Chondrocyte (in vitro differentiated cells): ENCODE measurements at regions not wholly inside any gene's neighbourhood (a gene's known extent, or its start where the extent isn't known, plus 50 kb on each side); places are given as distances from the start of the nearest gene placed in this dataset.

Experiments used
- DNase-seq: peaks from one replicate; pipeline ENCODE4 v3.0.0; 2021; ENCODE audit warnings: mixed read lengths, low spot score
- H3K27ac Mint-ChIP-seq: one replicate; pipeline ENCODE4 v1.8.0; 2021; ENCODE audit warnings: mild to moderate bottlenecking, moderate library complexity, mixed read lengths; ENCODE audit not compliant: unreplicated experiment
- H3K27me3 Mint-ChIP-seq: 2 replicates; pipeline ENCODE4 v1.8.0; 2021; ENCODE audit warnings: low read depth, mixed read lengths
- H3K36me3 Mint-ChIP-seq: 2 replicates; pipeline ENCODE4 v1.8.0; 2021; ENCODE audit warnings: low read depth, mixed read lengths
- H3K4me1 Mint-ChIP-seq: 2 replicates; pipeline ENCODE4 v1.8.0; 2021; ENCODE audit warnings: low read depth, mild to moderate bottlenecking, mixed read lengths
- H3K4me3 Mint-ChIP-seq: one replicate; pipeline ENCODE4 v1.8.0; 2021; ENCODE audit warnings: mild to moderate bottlenecking, moderate library complexity, mixed read lengths; ENCODE audit not compliant: unreplicated experiment
- H3K9me3 Mint-ChIP-seq: 2 replicates; pipeline ENCODE4 v1.8.0; 2021; ENCODE audit warnings: low read depth, mixed read lengths
- TF ChIP-seq, protein P1 (sequence below): fragments of 200-600 bp; sonication (generic); IDR thresholded peaks from 2 replicates; pipeline ENCODE4 v1.5.0; 2021; ENCODE audit warnings: antibody characterized with exemption, mild to moderate bottlenecking, moderate library complexity

- DNase-seq, result no peak
- H3K27me3 Mint-ChIP-seq, result peaks cover 5% of the 10 kb centered on the region
- H3K9me3 Mint-ChIP-seq, result peaks cover 5% of the 10 kb centered on the region
- TF ChIP-seq, protein P1, sequence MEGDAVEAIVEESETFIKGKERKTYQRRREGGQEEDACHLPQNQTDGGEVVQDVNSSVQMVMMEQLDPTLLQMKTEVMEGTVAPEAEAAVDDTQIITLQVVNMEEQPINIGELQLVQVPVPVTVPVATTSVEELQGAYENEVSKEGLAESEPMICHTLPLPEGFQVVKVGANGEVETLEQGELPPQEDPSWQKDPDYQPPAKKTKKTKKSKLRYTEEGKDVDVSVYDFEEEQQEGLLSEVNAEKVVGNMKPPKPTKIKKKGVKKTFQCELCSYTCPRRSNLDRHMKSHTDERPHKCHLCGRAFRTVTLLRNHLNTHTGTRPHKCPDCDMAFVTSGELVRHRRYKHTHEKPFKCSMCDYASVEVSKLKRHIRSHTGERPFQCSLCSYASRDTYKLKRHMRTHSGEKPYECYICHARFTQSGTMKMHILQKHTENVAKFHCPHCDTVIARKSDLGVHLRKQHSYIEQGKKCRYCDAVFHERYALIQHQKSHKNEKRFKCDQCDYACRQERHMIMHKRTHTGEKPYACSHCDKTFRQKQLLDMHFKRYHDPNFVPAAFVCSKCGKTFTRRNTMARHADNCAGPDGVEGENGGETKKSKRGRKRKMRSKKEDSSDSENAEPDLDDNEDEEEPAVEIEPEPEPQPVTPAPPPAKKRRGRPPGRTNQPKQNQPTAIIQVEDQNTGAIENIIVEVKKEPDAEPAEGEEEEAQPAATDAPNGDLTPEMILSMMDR, result peak; percentile 59
- H3K4me1 Mint-ChIP-seq, result no peaks in the 10 kb centered on the region
- H3K4me3 Mint-ChIP-seq, result no peak overlapping the region
- H3K27ac Mint-ChIP-seq, result no peak overlapping the region
- no peaks in the 10 kb centered on the region for H3K36me3 Mint-ChIP-seq
Measured at GRCh38 chr14:25237845-25238244, 187.9 kb upstream of the STXBP6 start.

DNA sequence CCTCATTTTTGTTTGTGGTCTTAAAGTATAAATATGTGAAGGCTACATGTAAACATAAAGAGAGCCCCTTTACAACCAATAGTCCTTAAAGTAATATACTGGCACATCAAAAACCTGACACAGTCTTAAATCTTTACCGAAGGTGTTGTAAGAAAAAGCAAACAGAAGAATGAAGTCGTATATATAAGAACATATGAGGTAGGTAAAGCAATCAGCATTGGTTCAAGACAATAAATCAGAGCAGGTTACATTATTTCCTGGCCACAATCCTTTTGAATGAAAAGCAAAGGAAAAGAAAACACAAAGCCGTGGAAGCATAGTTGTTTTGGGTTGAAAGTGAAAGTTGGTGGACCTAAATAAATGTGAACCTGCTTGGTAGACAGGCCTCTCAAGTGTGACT lies 183.7 kb upstream of the STXBP6 start:
- TF ChIP-seq, protein P1, result no peak
- no peak for DNase-seq
- peaks cover 10% of the 10 kb centered on the region for H3K9me3 Mint-ChIP-seq
- no peak overlapping the region for H3K27ac Mint-ChIP-seq
- no peaks in the 10 kb centered on the region for H3K4me1 Mint-ChIP-seq
- no peaks in the 10 kb centered on the region for H3K36me3 Mint-ChIP-seq
- H3K4me3 Mint-ChIP-seq, result no peak overlapping the region
- H3K27me3 Mint-ChIP-seq, result peaks cover 2% of the 10 kb centered on the region

- TF ChIP-seq, protein P1, result no peak
- Mint-ChIP-seq H3K4me3 (no peak overlapping the region), H3K4me1 (no peaks in the 10 kb centered on the region), H3K27me3 (no peaks in the 10 kb centered on the region), H3K36me3 (no peaks in the 10 kb centered on the region), H3K27ac (no peak overlapping the region), H3K9me3 (peaks cover 12% of the 10 kb centered on the region)
- no peak for DNase-seq
Measured at GRCh38 chr14:25231004-25231403, 181.1 kb upstream of the STXBP6 start.

DNA sequence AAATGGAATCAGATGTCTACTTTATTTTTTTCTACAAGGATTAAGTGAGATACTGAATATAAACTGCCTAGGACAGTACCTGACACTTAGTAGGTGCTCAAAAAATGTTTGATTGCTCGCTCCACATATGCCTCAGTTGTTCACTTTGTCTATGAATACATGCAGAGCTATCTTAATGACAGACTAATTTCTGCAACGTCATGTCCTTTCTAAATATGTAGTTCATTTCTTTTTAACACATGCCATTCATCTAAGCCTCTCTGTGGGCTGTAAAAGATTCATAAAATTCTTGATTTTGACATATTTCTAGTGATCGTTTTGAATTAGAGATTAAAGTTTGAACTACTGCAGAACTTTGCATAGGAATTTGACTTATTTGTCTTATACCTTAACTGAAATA lies 176.3 kb upstream of the STXBP6 start:
- Mint-ChIP-seq H3K4me3 (no peak overlapping the region), H3K36me3 (no peaks in the 10 kb centered on the region), H3K9me3 (peaks cover 7% of the 10 kb centered on the region), H3K27me3 (peaks cover 1% of the 10 kb centered on the region), H3K27ac (no peak overlapping the region), H3K4me1 (no peaks in the 10 kb centered on the region)
- no peak for DNase-seq
- TF ChIP-seq, protein P1, result no peak

- Mint-ChIP-seq H3K36me3 (no peaks in the 10 kb centered on the region), H3K9me3 (peaks cover 2% of the 10 kb centered on the region), H3K4me3 (no peak overlapping the region), H3K27me3 (peaks cover 1% of the 10 kb centered on the region), H3K4me1 (no peaks in the 10 kb centered on the region), H3K27ac (no peak overlapping the region)
- no peak for DNase-seq
- TF ChIP-seq, protein P1, result no peak
Measured at GRCh38 chr14:25222256-25222655, 172.3 kb upstream of the STXBP6 start.
